ENCODE measurements at regions not wholly inside any gene's neighbourhood (a gene's known extent, or its start where the extent isn't known, plus 50 kb on each side); places are given as distances from the start of the nearest gene placed in this dataset.
A peak's percentile ranks its signal among the peaks of the same experiment; 100 is the strongest.

- Histone ChIP-seq H3K4me3 (ENCODE audit: low read depth, low read length, poor library complexity, severe bottlenecking) (no peak overlapping the region), H3K79me2 (ENCODE audit: insufficient read depth, low read depth, low read length) (no peaks in the 10 kb centered on the region), H3K9me2 (ENCODE audit: insufficient read depth, low read length) (no peaks in the 10 kb centered on the region), H3K36me3 (ENCODE audit: insufficient read depth, low read length) (no peaks in the 10 kb centered on the region), H3K27ac (ENCODE audit: low read depth, low read length, poor library complexity, severe bottlenecking) (no peak overlapping the region), H3K4me2 (ENCODE audit: low read length) (no peak overlapping the region), H2AFZ (ENCODE audit: low read length) (no peak overlapping the region), H3K9me3 (ENCODE audit: low read length) (no peaks in the 10 kb centered on the region), H3K4me1 (ENCODE audit: insufficient read depth, low read length, poor library complexity, severe bottlenecking) (no peaks in the 10 kb centered on the region), H4K20me1 (ENCODE audit: insufficient read depth, low read length) (no peaks in the 10 kb centered on the region)
- no TSS peak for BruUV-seq (replicated peaks)
- ChIA-PET CTCF (ENCODE audit: unreplicated experiment) (interaction anchor here (0.6 kb wide), 1 partner anchor 198 kb away, joined by 3 read pairs; no protein-coding TSS in a partner anchor), POLR2A (interaction anchor here (0.6 kb wide), 1 partner anchor 1616 kb away, joined by 6 read pairs; no protein-coding TSS in a partner anchor)
- intact Hi-C loops (cut with micrococcal nuclease; ENCODE audit: unreplicated experiment) = loop anchor here (5.0 kb wide), 1 partner anchor 290 kb away; no protein-coding TSS in a partner anchor
- DNase-seq (ENCODE audit: low spot score) = no peak
- TF ChIP-seq CTCF (conservative IDR thresholded peaks at IDR 0.05; ENCODE audit: low read length) (no peak), EZH2phosphoT487 (IDR thresholded peaks at IDR 0.05; ENCODE audit: borderline replicate concordance, low read depth, low read length) (no peak)
These were observed 134.9 kb upstream of the ZNF236 start for GRCh38 chr18:76687304-76687962.

DNA sequence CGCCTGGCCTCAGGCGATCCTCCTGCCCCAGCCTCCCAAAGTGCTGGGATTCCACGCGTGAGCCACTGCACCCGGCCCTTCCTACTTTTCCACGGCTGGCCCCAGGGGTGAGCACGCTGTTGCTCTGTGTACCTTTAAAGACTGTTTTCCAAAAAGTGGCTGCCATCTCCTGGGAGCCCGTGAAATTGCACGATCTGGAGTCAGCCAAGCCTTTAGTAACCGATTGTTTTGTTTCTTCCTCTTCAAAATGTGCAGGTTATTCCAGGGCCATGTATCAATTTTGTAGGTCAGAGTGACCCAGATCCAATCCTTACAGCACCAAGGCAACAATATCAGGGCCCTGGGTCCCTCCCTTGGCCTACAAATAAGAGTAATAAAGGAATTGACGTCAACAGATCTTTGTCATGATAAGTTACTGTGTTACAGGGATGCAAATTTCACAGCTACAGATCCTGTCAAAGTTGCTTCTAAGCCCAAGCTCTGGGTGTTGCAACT is 135.6 kb upstream of the ZNF236 start:
- Histone ChIP-seq H3K27ac (ENCODE audit: low read depth, low read length, poor library complexity, severe bottlenecking) (no peak overlapping the region), H3K36me3 (ENCODE audit: insufficient read depth, low read length) (no peaks in the 10 kb centered on the region), H3K9me2 (ENCODE audit: insufficient read depth, low read length) (no peaks in the 10 kb centered on the region), H3K79me2 (ENCODE audit: insufficient read depth, low read depth, low read length) (no peaks in the 10 kb centered on the region), H2AFZ (ENCODE audit: low read length) (no peak overlapping the region), H3K4me3 (ENCODE audit: low read depth, low read length, poor library complexity, severe bottlenecking) (no peak overlapping the region), H3K4me1 (ENCODE audit: insufficient read depth, low read length, poor library complexity, severe bottlenecking) (no peaks in the 10 kb centered on the region), H3K9me3 (ENCODE audit: low read length) (no peaks in the 10 kb centered on the region), H3K4me2 (ENCODE audit: low read length) (no peak overlapping the region), H4K20me1 (ENCODE audit: insufficient read depth, low read length) (no peaks in the 10 kb centered on the region)
- TF ChIP-seq EZH2phosphoT487 (IDR thresholded peaks at IDR 0.05; ENCODE audit: borderline replicate concordance, low read depth, low read length) = no peak
- peak; percentile 53 for TF ChIP-seq CTCF (conservative IDR thresholded peaks at IDR 0.05; ENCODE audit: low read length)
- peak; percentile 4 for DNase-seq (ENCODE audit: low spot score)
- BruUV-seq (replicated peaks) = no TSS peak
- POLR2A ChIA-PET = interaction anchor here (0.6 kb wide), 1 partner anchor 1617 kb away, joined by 6 read pairs; no protein-coding TSS in a partner anchor
- intact Hi-C loops (cut with micrococcal nuclease; ENCODE audit: unreplicated experiment) = loop anchor here (5.0 kb wide), 1 partner anchor 289 kb away; no protein-coding TSS in a partner anchor
- CTCF ChIA-PET (ENCODE audit: unreplicated experiment) = interaction anchor here (0.6 kb wide), 1 partner anchor 198 kb away, joined by 3 read pairs; no protein-coding TSS in a partner anchor

- no TSS peak for BruUV-seq (replicated peaks)
These were observed 136.5 kb upstream of the ZNF236 start for GRCh38 chr18:76685860-76686259.

More at GRCh38 chr18:76685860-76686259, 136.5 kb upstream of the ZNF236 start:
- H3K4me2 ChIP-seq (ENCODE audit: low read length) = no peak overlapping the region
- POLR2A ChIA-PET = no interaction called here
- H3K4me3 ChIP-seq (ENCODE audit: low read depth, low read length, poor library complexity, severe bottlenecking) = no peak overlapping the region
- no peaks in the 10 kb centered on the region for H3K9me2 ChIP-seq (ENCODE audit: insufficient read depth, low read length)
- no peaks in the 10 kb centered on the region for H3K9me3 ChIP-seq (ENCODE audit: low read length)
- no peaks in the 10 kb centered on the region for H3K4me1 ChIP-seq (ENCODE audit: insufficient read depth, low read length, poor library complexity, severe bottlenecking)
- DNase-seq (ENCODE audit: low spot score) = no peak
- intact Hi-C loops (cut with micrococcal nuclease; ENCODE audit: unreplicated experiment) = loop anchor here (5.0 kb wide), 1 partner anchor 289 kb away; no protein-coding TSS in a partner anchor
- TF ChIP-seq EZH2phosphoT487 (IDR thresholded peaks at IDR 0.05; ENCODE audit: borderline replicate concordance, low read depth, low read length) = no peak
- TF ChIP-seq CTCF (conservative IDR thresholded peaks at IDR 0.05; ENCODE audit: low read length) = no peak
- no peaks in the 10 kb centered on the region for H3K36me3 ChIP-seq (ENCODE audit: insufficient read depth, low read length)
- CTCF ChIA-PET (ENCODE audit: unreplicated experiment) = no interaction called here
- no peak overlapping the region for H3K27ac ChIP-seq (ENCODE audit: low read depth, low read length, poor library complexity, severe bottlenecking)
- H3K79me2 ChIP-seq (ENCODE audit: insufficient read depth, low read depth, low read length) = no peaks in the 10 kb centered on the region
- no peak overlapping the region for H2AFZ ChIP-seq (ENCODE audit: low read length)
- no peaks in the 10 kb centered on the region for H4K20me1 ChIP-seq (ENCODE audit: insufficient read depth, low read length)

All from OCI-LY7 (cell line).